Neuronal stem cell (in vitro differentiated cells): ENCODE measurements at regions not wholly inside any gene's neighbourhood (a gene's known extent, or its start where the extent isn't known, plus 50 kb on each side); places are given as distances from the start of the nearest gene placed in this dataset.

Experiments
- DNase-seq: peaks from one replicate; pipeline ENCODE4 v3.0.0-alpha.2; 2013; ENCODE audit warnings: low spot score
- H2AFZ ChIP-seq: one replicate; pipeline ENCODE4 v1.6.1; 2013; ENCODE audit warnings: mild to moderate bottlenecking, low read length, inconsistent platforms
- H2AK5ac ChIP-seq: 2 replicates; pipeline ENCODE4 v1.6.1; 2013; ENCODE audit warnings: low read depth, mild to moderate bottlenecking, inconsistent platforms, low read length, moderate library complexity, mixed read lengths
- H2BK120ac ChIP-seq: 2 replicates; pipeline ENCODE4 v1.6.1; 2013; ENCODE audit warnings: low read depth, mild to moderate bottlenecking, inconsistent platforms, low read length, moderate library complexity, mixed read lengths
- H2BK12ac ChIP-seq: one replicate; pipeline ENCODE4 v1.6.1; 2013; ENCODE audit warnings: low read length, inconsistent platforms
- H2BK15ac ChIP-seq: 2 replicates; pipeline ENCODE4 v1.6.1; 2013; ENCODE audit warnings: mild to moderate bottlenecking, low read length, inconsistent platforms, mixed read lengths
- H2BK5ac ChIP-seq: one replicate; pipeline ENCODE4 v1.6.1; 2013; ENCODE audit warnings: inconsistent platforms, mild to moderate bottlenecking, low read length, moderate library complexity
- H3K14ac ChIP-seq: one replicate; pipeline ENCODE4 v1.6.1; 2013; ENCODE audit warnings: low read length, inconsistent platforms
- H3K18ac ChIP-seq: 2 replicates; pipeline ENCODE4 v1.6.1; 2013; ENCODE audit warnings: low read length, inconsistent platforms
- H3K23ac ChIP-seq: 2 replicates; pipeline ENCODE4 v1.6.1; 2013; ENCODE audit warnings: low read depth, mild to moderate bottlenecking, mixed read lengths, low read length, inconsistent platforms; ENCODE audit not compliant: poor library complexity
- H3K27ac ChIP-seq: replicated peaks from 3 replicates; pipeline ENCODE4 v1.5.1; 2013; ENCODE audit warnings: low read length, inconsistent platforms
- H3K27me3 ChIP-seq, 3 experiments: 2 replicates each; pipeline ENCODE4 v1.6.1; 2013; ENCODE audit warnings: low read length in 3 of 3, mild to moderate bottlenecking in 2 of 3, inconsistent platforms in 1 of 3, low read depth in 1 of 3, mixed read lengths in 1 of 3, moderate library complexity in 1 of 3; ENCODE audit not compliant: control insufficient read depth in 3 of 3, insufficient read depth in 3 of 3
- H3K36me3 ChIP-seq, 2 donors: replicated peaks in 1 of 2; 2 replicates each; pipeline ENCODE4 v1.6.1; 2013; ENCODE audit warnings: low read length in 2 of 2; ENCODE audit not compliant: control insufficient read depth in 2 of 2, insufficient read depth in 2 of 2
- H3K4ac ChIP-seq: 2 replicates; pipeline ENCODE4 v1.6.1; 2013; ENCODE audit warnings: inconsistent platforms, mild to moderate bottlenecking, low read length, moderate library complexity
- H3K4me1 ChIP-seq, 2 donors: 1 replicate in 1 of 2; 2 replicates in 1 of 2; pipeline ENCODE4 v1.6.1; 2013; ENCODE audit warnings: low read length in 2 of 2, low read depth in 1 of 2; ENCODE audit not compliant: control insufficient read depth in 2 of 2, insufficient read depth in 1 of 2
- H3K4me2 ChIP-seq: one replicate; pipeline ENCODE4 v1.6.1; 2013; ENCODE audit warnings: mild to moderate bottlenecking, low read length, inconsistent platforms; ENCODE audit not compliant: insufficient read depth, poor library complexity, severe bottlenecking
- H3K4me3 ChIP-seq, 2 donors: 2 replicates each; pipeline ENCODE4 v1.5.1; 2013; ENCODE audit warnings: low read length in 2 of 2, mild to moderate bottlenecking in 2 of 2, inconsistent platforms in 1 of 2, moderate library complexity in 1 of 2
- H3K79me1 ChIP-seq: one replicate; pipeline ENCODE4 v1.6.1; 2013; ENCODE audit warnings: low read depth, mild to moderate bottlenecking, inconsistent platforms, low read length, moderate library complexity
- H3K9ac ChIP-seq: one replicate; pipeline ENCODE4 v1.6.1; 2013; ENCODE audit warnings: mild to moderate bottlenecking, low read depth, low read length, inconsistent platforms; ENCODE audit not compliant: poor library complexity
- H3K9me3 ChIP-seq, 2 donors: replicated peaks in 1 of 2; 2 replicates each; pipeline versions ENCODE3 to v1.6.1; 2013; ENCODE audit warnings: low read length in 2 of 2, mild to moderate bottlenecking in 2 of 2, inconsistent platforms in 1 of 2, low read depth in 1 of 2, mixed read lengths in 1 of 2, moderate library complexity in 1 of 2; ENCODE audit not compliant: control insufficient read depth in 2 of 2, insufficient read depth in 1 of 2
- H4K8ac ChIP-seq: one replicate; pipeline ENCODE4 v1.6.1; 2013; ENCODE audit warnings: low read depth, mild to moderate bottlenecking, inconsistent platforms, low read length, moderate library complexity
- H4K91ac ChIP-seq: one replicate; pipeline ENCODE4 v1.6.1; 2013; ENCODE audit warnings: low read length, low read depth, mild to moderate bottlenecking, inconsistent platforms; ENCODE audit not compliant: poor library complexity
- WGBS, 2 donors: extraction: QIAGEN DNeasy Blood & Tissue Kit; methylation state at CpG; one replicate each; pipeline ENCODE4 v1.1.7; 2013; ENCODE audit warnings: missing lambda C conversion rate in 2 of 2, mixed read lengths in 1 of 2; ENCODE audit not compliant: insufficient read length in 2 of 2, insufficient replicate concordance in 1 of 2; ENCODE audit errors: extremely low coverage in 2 of 2; 5-methylcytosine and 5-hydroxymethylcytosine counted together

- H2BK120ac ChIP-seq: no peak overlapping the region
- no peaks in the 10 kb centered on the region for H3K79me1 ChIP-seq
- no peak overlapping the region for H3K23ac ChIP-seq
- H3K27me3 ChIP-seq: no peaks in the 10 kb centered on the region
- H3K4me1 ChIP-seq: no peaks in the 10 kb centered on the region
- no peak overlapping the region for H4K8ac ChIP-seq
- H2BK12ac ChIP-seq: no peak overlapping the region
- no peak for DNase-seq
- H2AFZ ChIP-seq: no peak overlapping the region
- no peak overlapping the region for H3K4ac ChIP-seq
- no peak overlapping the region for H3K27ac ChIP-seq
- no peak overlapping the region for H4K91ac ChIP-seq
- H3K9me3 ChIP-seq: no peaks in the 10 kb centered on the region
- H2BK15ac ChIP-seq: no peak overlapping the region
- no peaks in the 10 kb centered on the region for H3K36me3 ChIP-seq
- no peak overlapping the region for H3K14ac ChIP-seq
- H2BK5ac ChIP-seq: no peak overlapping the region
- no peak overlapping the region for H3K4me2 ChIP-seq
- no peak overlapping the region for H3K9ac ChIP-seq
- no peak overlapping the region for H3K18ac ChIP-seq
- H3K4me3 ChIP-seq: no peak overlapping the region
- no peak overlapping the region for H2AK5ac ChIP-seq
These were observed 1004.8 kb downstream of the SLITRK5 start for GRCh38 chr13:88676016-88676415.

DNA sequence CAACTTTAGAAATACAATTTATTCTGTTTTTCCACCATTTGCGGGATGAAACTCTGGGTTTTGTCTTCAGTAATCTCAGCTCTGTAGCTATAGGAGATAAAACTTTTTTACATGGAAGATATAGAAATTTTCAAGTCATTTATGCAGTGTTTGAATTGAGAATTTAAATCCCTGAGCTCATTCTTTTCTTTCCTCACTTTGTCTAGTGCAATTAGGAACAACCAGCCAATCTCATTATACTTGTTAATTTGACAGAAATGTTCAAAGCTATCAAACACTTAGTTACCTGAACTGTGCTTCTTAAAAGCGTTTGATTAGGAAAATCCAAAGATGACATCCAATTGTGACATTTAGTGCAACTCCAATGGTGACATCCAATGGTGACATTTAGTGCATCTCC is 1014.3 kb downstream of the SLITRK5 start:
- Histone ChIP-seq H3K36me3 (no peaks in the 10 kb centered on the region), H2AFZ (no peak overlapping the region), H2AK5ac (no peak overlapping the region), H2BK15ac (no peak overlapping the region), H4K91ac (no peak overlapping the region), H3K4me1 (no peaks in the 10 kb centered on the region), H3K9ac (no peak overlapping the region), H3K4me2 (no peak overlapping the region), H3K18ac (no peak overlapping the region), H3K23ac (no peak overlapping the region), H3K79me1 (no peaks in the 10 kb centered on the region), H3K27ac (no peak overlapping the region), H3K14ac (no peak overlapping the region), H3K4ac (no peak overlapping the region), H4K8ac (no peak overlapping the region), H3K27me3 (no peaks in the 10 kb centered on the region), H3K4me3 (no peak overlapping the region), H2BK5ac (no peak overlapping the region), H3K9me3 (no peaks in the 10 kb centered on the region), H2BK120ac (no peak overlapping the region), H2BK12ac (no peak overlapping the region)
- no peak for DNase-seq
- no CpG with 5 or more reads among the region's 2 CpGs for WGBS, 2 donors

DNA sequence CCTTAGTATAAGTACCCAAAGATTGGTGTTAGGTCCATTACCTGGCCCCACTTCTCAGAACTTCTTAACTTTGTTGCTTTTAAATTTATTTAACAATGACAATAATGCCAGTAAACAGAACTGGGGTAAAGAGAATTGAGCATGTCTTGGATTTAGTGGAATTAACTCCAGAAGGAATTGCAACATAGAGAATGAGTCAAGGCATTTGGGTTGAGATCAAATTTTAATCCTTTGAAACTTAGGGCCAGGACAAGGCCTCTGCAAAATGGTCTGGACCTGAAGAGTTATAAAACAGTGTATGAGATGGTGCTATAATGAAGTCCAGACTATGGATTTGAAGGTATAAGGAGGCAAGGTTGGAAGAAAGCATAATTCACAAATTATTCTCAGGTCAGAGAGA is 1030.4 kb downstream of the SLITRK5 start:
- Histone ChIP-seq H3K14ac (no peak overlapping the region), H2BK12ac (no peak overlapping the region), H3K18ac (no peak overlapping the region), H3K4me1 (no peaks in the 10 kb centered on the region), H3K36me3 (no peaks in the 10 kb centered on the region), H3K27ac (no peak overlapping the region), H3K4me2 (no peak overlapping the region), H2AFZ (no peak overlapping the region), H4K8ac (no peak overlapping the region), H2AK5ac (no peak overlapping the region), H3K9ac (no peak overlapping the region), H4K91ac (no peak overlapping the region), H3K9me3 (no peaks in the 10 kb centered on the region), H2BK15ac (no peak overlapping the region), H3K23ac (no peak overlapping the region), H2BK120ac (no peak overlapping the region), H2BK5ac (no peak overlapping the region), H3K4ac (no peak overlapping the region), H3K4me3 (no peak overlapping the region), H3K79me1 (no peaks in the 10 kb centered on the region), H3K27me3 (no peaks in the 10 kb centered on the region)
- no peak for DNase-seq

GRCh38 chr13:88704600-88705275 is 1033.6 kb downstream of the SLITRK5 start:
- Histone ChIP-seq H3K23ac (no peak overlapping the region), H3K4me3 (no peak overlapping the region), H2AK5ac (no peak overlapping the region), H2AFZ (no peak overlapping the region), H3K4me2 (no peak overlapping the region), H2BK120ac (no peak overlapping the region), H3K36me3 (no peaks in the 10 kb centered on the region), H3K14ac (no peak overlapping the region), H2BK12ac (no peak overlapping the region), H4K8ac (no peak overlapping the region), H2BK15ac (no peak overlapping the region), H3K27ac (no peak overlapping the region), H3K9me3 (no peaks in the 10 kb centered on the region), H3K27me3 (no peaks in the 10 kb centered on the region), H3K18ac (no peak overlapping the region), H3K79me1 (no peaks in the 10 kb centered on the region), H2BK5ac (no peak overlapping the region), H3K4me1 (no peaks in the 10 kb centered on the region), H3K9ac (no peak overlapping the region), H4K91ac (no peak overlapping the region), H3K4ac (no peak overlapping the region)
- DNase-seq: no peak
- WGBS, 2 donors: no CpG with 5 or more reads among the region's 7 CpGs
